WTC11 (cell line): ENCODE measurements at regions not wholly inside any gene's neighbourhood (a gene's known extent, or its start where the extent isn't known, plus 50 kb on each side); places are given as distances from the start of the nearest gene placed in this dataset.

Experiments
- ATAC-seq: fragments of 200-7000 bp; cut with Tn5 transposase; 2 replicates; pipeline ENCODE4 v1.10.0; 2021; ENCODE audit warnings: mild to moderate bottlenecking, moderate library complexity
- CTCF ChIA-PET: fragments of 300-600 bp; sonication (Branson Sonifier 250); formaldehyde crosslinking; loops from one replicate; lab custom pipeline; 2021; ENCODE audit warnings: antibody characterized with exemption; lab: Charles Lee
- POLR2A ChIA-PET: fragments of 350-600 bp; sonication (Branson Sonifier 250); formaldehyde crosslinking; loops from one replicate; lab custom pipeline; 2021; ENCODE audit warnings: antibody characterized with exemption; lab: Charles Lee
- DNase-seq: peaks from one replicate; pipeline ENCODE4 v3.0.0; 2021; ENCODE audit warnings: low spot score
- H3K27ac Mint-ChIP-seq: 2 replicates; pipeline ENCODE4 v1.8.0; 2021; ENCODE audit warnings: mixed read lengths
- H3K27me3 Mint-ChIP-seq: 2 replicates; pipeline ENCODE4 v1.8.0; 2021; ENCODE audit warnings: low read depth, mild to moderate bottlenecking, moderate library complexity, mixed read lengths
- H3K36me3 Mint-ChIP-seq: 2 replicates; pipeline ENCODE4 v1.8.0; 2021; ENCODE audit warnings: mixed read lengths
- H3K4me1 Mint-ChIP-seq: 2 replicates; pipeline ENCODE4 v1.8.0; 2022; ENCODE audit warnings: mixed read lengths
- H3K4me3 Mint-ChIP-seq: 2 replicates; pipeline ENCODE4 v1.8.0; 2021; ENCODE audit warnings: mild to moderate bottlenecking, moderate library complexity, mixed read lengths
- H3K9me3 Mint-ChIP-seq: 2 replicates; pipeline ENCODE4 v1.8.0; 2021; ENCODE audit warnings: mixed read lengths
- CREB1 ChIP-seq: sonication (generic); formaldehyde crosslinking; IDR thresholded peaks from 2 replicates; pipeline ENCODE4 v1.8.0; 2023; ENCODE audit warnings: mild to moderate bottlenecking, missing genetic modification reagents
- E2F5 ChIP-seq: sonication (generic); formaldehyde crosslinking; IDR thresholded peaks from 2 replicates; pipeline ENCODE4 v1.8.1; 2022; ENCODE audit warnings: mild to moderate bottlenecking, moderate library complexity, missing genetic modification reagents
- FOXK1 ChIP-seq: sonication (generic); formaldehyde crosslinking; IDR thresholded peaks from 2 replicates; pipeline ENCODE4 v1.8.0; 2022; ENCODE audit warnings: mild to moderate bottlenecking, moderate library complexity, missing genetic modification reagents
- GTF2I ChIP-seq: fragments of 250-450 bp; sonication (Bioruptor Pico); conservative IDR thresholded peaks from 2 replicates; pipeline ENCODE4 v1.4.0; 2021; ENCODE audit warnings: mild to moderate bottlenecking
- HMGXB4 ChIP-seq: sonication (generic); formaldehyde crosslinking; IDR thresholded peaks from 2 replicates; pipeline ENCODE4 v1.8.1; 2023; ENCODE audit warnings: mild to moderate bottlenecking, moderate library complexity, missing genetic modification reagents
- KAT7 ChIP-seq: sonication (generic); formaldehyde crosslinking; IDR thresholded peaks from 2 replicates; pipeline ENCODE4 v1.8.1; 2023; ENCODE audit warnings: missing genetic modification reagents, mild to moderate bottlenecking, borderline replicate concordance
- MAX ChIP-seq: sonication (generic); formaldehyde crosslinking; IDR thresholded peaks from 2 replicates; pipeline ENCODE4 v1.8.0; 2022; ENCODE audit warnings: mild to moderate bottlenecking, missing genetic modification reagents
- MXD4 ChIP-seq: fragments of 250-450 bp; sonication (Bioruptor Pico); IDR thresholded peaks from 2 replicates; pipeline ENCODE4 v1.8.0; 2021; ENCODE audit warnings: mild to moderate bottlenecking, moderate library complexity, borderline replicate concordance
- MYBL2 ChIP-seq: sonication (generic); formaldehyde crosslinking; IDR thresholded peaks from 2 replicates; pipeline ENCODE4 v1.8.1; 2023; ENCODE audit warnings: mild to moderate bottlenecking, moderate library complexity, missing genetic modification reagents
- NFE2L1 ChIP-seq: sonication (generic); formaldehyde crosslinking; IDR thresholded peaks from 2 replicates; pipeline ENCODE4 v1.8.1; 2023; ENCODE audit warnings: missing genetic modification reagents
- NR2C2 ChIP-seq: sonication (generic); formaldehyde crosslinking; IDR thresholded peaks from 2 replicates; pipeline ENCODE4 v1.8.0; 2022; ENCODE audit warnings: mild to moderate bottlenecking, missing genetic modification reagents
- SMAD3 ChIP-seq: sonication (generic); formaldehyde crosslinking; IDR thresholded peaks from 2 replicates; pipeline ENCODE4 v1.8.0; 2022; ENCODE audit warnings: missing genetic modification reagents, mild to moderate bottlenecking, borderline replicate concordance
- SOX15 ChIP-seq: fragments of 250-450 bp; sonication (Bioruptor Pico); IDR thresholded peaks from 2 replicates; pipeline ENCODE4 v1.9.0; 2021; ENCODE audit warnings: mild to moderate bottlenecking
- SP1 ChIP-seq: sonication (generic); formaldehyde crosslinking; conservative IDR thresholded peaks from 2 replicates; pipeline ENCODE4 v1.8.1; 2022; ENCODE audit warnings: missing genetic modification reagents
- TEAD1 ChIP-seq: sonication (generic); formaldehyde crosslinking; IDR thresholded peaks from 2 replicates; pipeline ENCODE4 v1.8.0; 2022; ENCODE audit warnings: mild to moderate bottlenecking, missing genetic modification reagents
- TEAD4 ChIP-seq: sonication (generic); formaldehyde crosslinking; IDR thresholded peaks from 2 replicates; pipeline ENCODE4 v1.8.0; 2022; ENCODE audit warnings: mild to moderate bottlenecking, missing genetic modification reagents
- USF2 ChIP-seq: sonication (generic); formaldehyde crosslinking; IDR thresholded peaks from 2 replicates; pipeline ENCODE4 v1.8.1; 2023; ENCODE audit warnings: mild to moderate bottlenecking, missing genetic modification reagents, moderate library complexity
- ZBTB21 ChIP-seq: sonication (generic); formaldehyde crosslinking; IDR thresholded peaks from 2 replicates; pipeline ENCODE4 v1.8.1; 2023; ENCODE audit warnings: mild to moderate bottlenecking, missing genetic modification reagents, borderline replicate concordance
- ZNF138 ChIP-seq: sonication (generic); formaldehyde crosslinking; conservative IDR thresholded peaks from 2 replicates; pipeline ENCODE4 v1.8.1; 2022; ENCODE audit warnings: mild to moderate bottlenecking, moderate library complexity, missing genetic modification reagents
- ZNF219 ChIP-seq: sonication (generic); formaldehyde crosslinking; IDR thresholded peaks from 2 replicates; pipeline ENCODE4 v1.8.0; 2023; ENCODE audit warnings: missing genetic modification reagents, mild to moderate bottlenecking, borderline replicate concordance
- ZNF317 ChIP-seq: sonication (generic); formaldehyde crosslinking; IDR thresholded peaks from 2 replicates; pipeline ENCODE4 v1.8.1; 2023; ENCODE audit warnings: low read depth, mild to moderate bottlenecking, moderate library complexity, missing genetic modification reagents, borderline replicate concordance
- ZNF396 ChIP-seq: fragments of 250-450 bp; sonication (Bioruptor Pico); IDR thresholded peaks from 2 replicates; pipeline ENCODE4 v1.8.0; 2021; ENCODE audit warnings: mild to moderate bottlenecking, moderate library complexity, borderline replicate concordance
- ZNF416 ChIP-seq: fragments of 250-450 bp; sonication (Bioruptor Pico); IDR thresholded peaks from 2 replicates; pipeline ENCODE4 v1.9.0; 2021; ENCODE audit warnings: mild to moderate bottlenecking, inconsistent platforms
- ZNF532 ChIP-seq: fragments of 250-450 bp; sonication (Bioruptor Pico); IDR thresholded peaks from 2 replicates; pipeline ENCODE4 v1.9.0; 2021; ENCODE audit warnings: mild to moderate bottlenecking, borderline replicate concordance
- ZNF671 ChIP-seq: fragments of 250-450 bp; sonication (Bioruptor Pico); IDR thresholded peaks from 2 replicates; pipeline ENCODE4 v1.8.0; 2021; ENCODE audit warnings: mild to moderate bottlenecking
- TF ChIP-seq, protein P1 (sequence below): sonication (generic); formaldehyde crosslinking; IDR thresholded peaks from 2 replicates; pipeline ENCODE4 v1.8.0; 2023; ENCODE audit warnings: missing genetic modification reagents

GRCh38 chr7:25858525-25859411, 293.2 kb upstream of the NFE2L3 start:
- POLR2A ChIA-PET = no interaction called here
- H3K36me3 Mint-ChIP-seq = no peaks in the 10 kb centered on the region
- CTCF ChIA-PET = interaction anchor here (0.7 kb wide), 1 partner anchor 34 kb away, joined by 3 read pairs; no protein-coding TSS in a partner anchor
- DNase-seq (peak; percentile 60), ATAC-seq (no peak)
- peaks cover 47% of the 10 kb centered on the region for H3K4me1 Mint-ChIP-seq
- no peaks in the 10 kb centered on the region for H3K9me3 Mint-ChIP-seq
- H3K27me3 Mint-ChIP-seq = peaks cover 12% of the 10 kb centered on the region
- no peak overlapping the region for H3K4me3 Mint-ChIP-seq
- TF ChIP-seq SMAD3 (no peak), GTF2I (CRISPR knock-in tag) (no peak), KAT7 (CRISPR knock-in tag) (no peak), HMGXB4 (CRISPR knock-in tag) (no peak), MYBL2 (CRISPR knock-in tag) (no peak), ZNF219 (no peak), E2F5 (CRISPR knock-in tag) (no peak), ZNF532 (no peak), ZBTB21 (no peak), ZNF416 (CRISPR knock-in tag) (no peak), TEAD1 (no peak), CREB1 (CRISPR knock-in tag) (no peak), ZNF671 (CRISPR knock-in tag) (no peak)
- TF ChIP-seq, protein P1, sequence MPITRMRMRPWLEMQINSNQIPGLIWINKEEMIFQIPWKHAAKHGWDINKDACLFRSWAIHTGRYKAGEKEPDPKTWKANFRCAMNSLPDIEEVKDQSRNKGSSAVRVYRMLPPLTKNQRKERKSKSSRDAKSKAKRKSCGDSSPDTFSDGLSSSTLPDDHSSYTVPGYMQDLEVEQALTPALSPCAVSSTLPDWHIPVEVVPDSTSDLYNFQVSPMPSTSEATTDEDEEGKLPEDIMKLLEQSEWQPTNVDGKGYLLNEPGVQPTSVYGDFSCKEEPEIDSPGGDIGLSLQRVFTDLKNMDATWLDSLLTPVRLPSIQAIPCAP = no peak
- H3K27ac Mint-ChIP-seq = no peak overlapping the region

DNA sequence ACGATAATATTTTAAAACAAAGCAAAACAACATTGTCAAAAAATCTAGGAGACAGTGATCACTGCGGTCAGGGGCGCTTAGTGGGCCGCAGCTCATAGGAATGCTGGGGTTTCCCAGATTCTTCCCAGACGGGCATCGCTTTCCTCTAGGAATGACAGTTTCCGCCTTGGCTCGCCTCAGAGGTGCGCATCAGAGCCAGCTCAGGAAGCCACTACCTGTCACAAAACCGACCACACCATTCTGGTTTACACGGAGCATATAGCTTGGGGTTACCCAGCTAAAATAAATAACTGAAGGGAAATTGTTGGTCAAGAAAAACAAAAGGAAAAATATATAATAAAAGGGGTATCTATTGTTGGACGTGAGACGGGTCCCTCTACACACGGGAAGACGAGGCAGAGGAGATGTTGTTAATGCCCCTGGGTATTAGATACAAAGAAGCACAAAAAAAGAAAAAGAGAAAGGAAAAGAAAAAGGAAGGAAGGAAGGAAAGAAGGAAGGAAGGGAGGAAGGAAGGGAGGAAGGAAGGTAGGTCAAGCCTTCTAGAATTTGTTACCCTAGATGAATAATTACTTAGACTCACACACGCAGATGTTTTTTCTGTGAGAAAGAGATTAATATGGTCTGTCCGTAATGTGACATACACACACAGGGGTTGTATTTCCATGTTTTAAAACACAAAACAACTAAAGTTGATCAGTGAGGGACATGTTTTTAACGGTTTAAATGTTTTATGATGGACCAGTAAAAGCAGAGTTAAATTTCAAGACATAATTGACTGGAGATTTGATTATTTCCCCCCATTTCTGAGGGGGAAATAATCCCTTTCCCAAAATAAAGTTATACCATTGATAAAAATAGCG, 292.4 kb upstream of the NFE2L3 start:
- POLR2A ChIA-PET = no interaction called here
- CTCF ChIA-PET = interaction anchor here (0.7 kb wide), 1 partner anchor 33 kb away, joined by 3 read pairs; no protein-coding TSS in a partner anchor
- Mint-ChIP-seq H3K4me1 (peaks cover 47% of the 10 kb centered on the region), H3K27ac (no peak overlapping the region), H3K4me3 (no peak overlapping the region; the same call in 1 of the 2 replicates), H3K27me3 (peaks cover 7% of the 10 kb centered on the region), H3K36me3 (no peaks in the 10 kb centered on the region), H3K9me3 (no peaks in the 10 kb centered on the region)
- DNase-seq (peak; percentile 22), ATAC-seq (no peak)
- TF ChIP-seq ZBTB21 = no peak
- no peak for TF ChIP-seq TEAD4 (CRISPR knock-in tag)
- no peak for TF ChIP-seq MXD4 (CRISPR knock-in tag)
- TF ChIP-seq NFE2L1 = no peak
- TF ChIP-seq ZNF138 (CRISPR knock-in tag) = no peak
- TF ChIP-seq KAT7 (CRISPR knock-in tag) = no peak
- no peak for TF ChIP-seq MAX (CRISPR knock-in tag)
- no peak for TF ChIP-seq FOXK1
- TF ChIP-seq NR2C2 (CRISPR knock-in tag) = no peak
- TF ChIP-seq USF2 = no peak
- no peak for TF ChIP-seq SOX15 (CRISPR knock-in tag)
- no peak for TF ChIP-seq SP1 (CRISPR knock-in tag)
- TF ChIP-seq ZNF317 (CRISPR knock-in tag) = no peak
- TF ChIP-seq ZNF396 (CRISPR knock-in tag) = no peak
